H1 (cell line): ENCODE measurements at regions not wholly inside any gene's neighbourhood (a gene's known extent, or its start where the extent isn't known, plus 50 kb on each side); places are given as distances from the start of the nearest gene placed in this dataset.

Experiments used
- CTCF ChIA-PET: fragments of 300-600 bp; sonication (Branson Sonifier 250); formaldehyde crosslinking; loops from one replicate; lab custom pipeline; 2021; ENCODE audit not compliant: partially characterized antibody; lab: Charles Lee
- POLR2A ChIA-PET: fragments of 300-600 bp; sonication (Branson Sonifier 250); formaldehyde crosslinking; loops from one replicate; lab custom pipeline; 2021; ENCODE audit warnings: inconsistent platforms; ENCODE audit not compliant: partially characterized antibody; lab: Charles Lee
- DNase-seq, 2 experiments: peaks; one replicate each; pipeline versions ENCODE4 v3.0.0 to v3.0.0-alpha.2; 2010 to 2022; ENCODE audit warnings: low spot score in 2 of 2, low read depth in 1 of 2, mixed read lengths in 1 of 2
- FAIRE-seq: peaks from 2 replicates; lab custom pipeline; 2011; peaks lifted over from hg19 to GRCh38; lab: Jason Lieb, UNC
- H2AFZ ChIP-seq: 2 replicates; pipeline ENCODE4 v1.8.1; 2012; ENCODE audit warnings: low read length, inconsistent platforms
- H2AK5ac ChIP-seq: 2 replicates; pipeline ENCODE4 v1.6.1; 2013; ENCODE audit warnings: low read depth, low read length
- H2BK120ac ChIP-seq: replicated peaks from 2 replicates; pipeline ENCODE3; 2013; ENCODE audit warnings: low read depth, low read length, inconsistent platforms
- H2BK12ac ChIP-seq: 2 replicates; pipeline ENCODE4 v1.6.1; 2013; ENCODE audit warnings: low read depth, low read length
- H2BK15ac ChIP-seq: 2 replicates; pipeline ENCODE4 v1.6.1; 2013; ENCODE audit warnings: low read length
- H2BK20ac ChIP-seq: 2 replicates; pipeline ENCODE4 v1.6.1; 2013; ENCODE audit warnings: low read length
- H2BK5ac ChIP-seq: 2 replicates; pipeline ENCODE4 v1.6.1; 2013; ENCODE audit warnings: low read depth, low read length
- H3K14ac ChIP-seq: 2 replicates; pipeline ENCODE4 v1.6.1; 2013; ENCODE audit warnings: inconsistent platforms; ENCODE audit not compliant: insufficient read length
- H3K18ac ChIP-seq: 2 replicates; pipeline ENCODE4 v1.6.1; 2013; ENCODE audit warnings: low read length; ENCODE audit errors: extremely low read depth
- H3K23ac ChIP-seq: 2 replicates; pipeline ENCODE4 v1.6.1; 2013; ENCODE audit warnings: inconsistent platforms; ENCODE audit not compliant: insufficient read length
- H3K23me2 ChIP-seq: 2 replicates; pipeline ENCODE4 v1.6.1; 2013; ENCODE audit warnings: low read depth, low read length
- H3K27ac ChIP-seq: 2 replicates; pipeline ENCODE4 v1.6.1; 2011; ENCODE audit warnings: low read depth, low read length, inconsistent platforms
- H3K27me3 ChIP-seq, 4 experiments: replicated peaks in 1 of 4; 1 replicate in 1 of 4; 2 replicates in 3 of 4; pipeline versions ENCODE4 v1.6.1 to v1.8.1; 2011 to 2013; ENCODE audit warnings: low read length in 3 of 4, mild to moderate bottlenecking in 3 of 4, inconsistent platforms in 2 of 4, mixed read lengths in 2 of 4, moderate library complexity in 1 of 4; ENCODE audit not compliant: control insufficient read depth in 3 of 4, insufficient read depth in 3 of 4; ENCODE audit errors: extremely low read depth in 1 of 4
- H3K36me3 ChIP-seq, 4 experiments: 2 replicates each; pipeline versions ENCODE4 v1.6.1 to v1.8.1; 2011 to 2013; ENCODE audit warnings: mild to moderate bottlenecking in 4 of 4, low read length in 3 of 4, moderate library complexity in 2 of 4, control low read depth in 1 of 4, inconsistent platforms in 1 of 4; ENCODE audit not compliant: insufficient read depth in 4 of 4, control insufficient read depth in 2 of 4
- H3K4ac ChIP-seq: replicated peaks from 2 replicates; pipeline ENCODE3; 2013; ENCODE audit warnings: low read length, low read depth, mixed read lengths, inconsistent platforms; ENCODE audit not compliant: insufficient read length
- H3K4me1 ChIP-seq, 4 experiments: replicated peaks in 1 of 4; 1 replicate in 1 of 4; 2 replicates in 3 of 4; pipeline versions ENCODE4 v1.6.1 to v1.8.1; 2011 to 2013; ENCODE audit warnings: low read length in 3 of 4, inconsistent platforms in 2 of 4, mixed read lengths in 1 of 4; ENCODE audit not compliant: insufficient read depth in 4 of 4, control insufficient read depth in 3 of 4
- H3K4me2 ChIP-seq, 2 experiments: 2 replicates each; pipeline versions ENCODE4 v1.6.1 to v1.8.1; 2011 to 2013; ENCODE audit warnings: low read depth in 2 of 2, low read length in 2 of 2, control low read depth in 1 of 2, inconsistent platforms in 1 of 2, mild to moderate bottlenecking in 1 of 2; ENCODE audit not compliant: insufficient read depth in 1 of 2
- H3K4me3 ChIP-seq, 4 experiments: fragments of 200-600, 300-600 bp in 1 of 4; sonication (generic), shearing (Covaris generic), sonication (Bioruptor Twin) in 1 of 4; 2 replicates each; pipeline versions ENCODE4 v1.5.1 to v1.8.1; 2011 to 2016; ENCODE audit warnings: low read length in 4 of 4, low read depth in 3 of 4, control low read depth in 2 of 4, inconsistent platforms in 2 of 4, mild to moderate bottlenecking in 2 of 4, mixed read lengths in 1 of 4, moderate library complexity in 1 of 4; ENCODE audit not compliant: insufficient read depth in 2 of 4; ENCODE audit errors: extremely low read depth in 1 of 4
- H3K56ac ChIP-seq: replicated peaks from 2 replicates; pipeline ENCODE3; 2013; ENCODE audit warnings: low read depth, mild to moderate bottlenecking, mixed read lengths, low read length, inconsistent platforms; ENCODE audit not compliant: insufficient read length
- H3K79me1 ChIP-seq: 2 replicates; pipeline ENCODE4 v1.6.1; 2013; ENCODE audit warnings: low read depth, low read length, control low read depth
- H3K79me2 ChIP-seq, 2 experiments: 2 replicates each; pipeline versions ENCODE4 v1.6.1 to v1.8.1; 2012 to 2013; ENCODE audit warnings: low read length in 2 of 2, mild to moderate bottlenecking in 2 of 2, inconsistent platforms in 1 of 2; ENCODE audit not compliant: insufficient read depth in 2 of 2, control insufficient read depth in 1 of 2
- H3K9ac ChIP-seq, 4 experiments: replicated peaks in 1 of 4; 1 replicate in 1 of 4; 2 replicates in 3 of 4; pipeline versions ENCODE4 v1.6.1 to v1.8.1; 2011 to 2013; ENCODE audit warnings: low read depth in 3 of 4, low read length in 3 of 4, control low read depth in 2 of 4, mild to moderate bottlenecking in 2 of 4, moderate library complexity in 2 of 4, inconsistent platforms in 1 of 4; ENCODE audit errors: extremely low read depth in 1 of 4
- H3K9me3 ChIP-seq, 2 experiments: 2 replicates each; pipeline versions ENCODE4 v1.6.1 to v1.8.1; 2012 to 2013; ENCODE audit warnings: mild to moderate bottlenecking in 2 of 2, moderate library complexity in 2 of 2, control low read depth in 1 of 2, inconsistent platforms in 1 of 2, low read depth in 1 of 2, low read length in 1 of 2, mixed read lengths in 1 of 2; ENCODE audit not compliant: insufficient read depth in 2 of 2
- H4K20me1 ChIP-seq, 2 experiments: replicated peaks in 1 of 2; 2 replicates each; pipeline versions ENCODE3 to v1.8.1; 2011 to 2013; ENCODE audit warnings: inconsistent platforms in 2 of 2, low read length in 2 of 2, mild to moderate bottlenecking in 1 of 2; ENCODE audit not compliant: insufficient read depth in 2 of 2, control insufficient read depth in 1 of 2
- H4K5ac ChIP-seq: 2 replicates; pipeline ENCODE4 v1.6.1; 2013; ENCODE audit warnings: low read length, low read depth, mixed read lengths, inconsistent platforms; ENCODE audit not compliant: insufficient read length
- H4K8ac ChIP-seq: 2 replicates; pipeline ENCODE4 v1.8.0; 2013; ENCODE audit warnings: mild to moderate bottlenecking, moderate library complexity, low read length, inconsistent platforms; ENCODE audit not compliant: insufficient read depth; ENCODE audit errors: extremely low read depth
- H4K91ac ChIP-seq: replicated peaks from 2 replicates; pipeline ENCODE3; 2013; ENCODE audit warnings: low read length, mixed read lengths, inconsistent platforms; ENCODE audit not compliant: insufficient read length
- EP300 ChIP-seq, 2 experiments: IDR thresholded peaks; 1 replicate in 1 of 2; 2 replicates in 1 of 2; pipeline ENCODE4 v1.6.1; 2011 to 2012; ENCODE audit warnings: low read depth in 2 of 2, low read length in 2 of 2, mild to moderate bottlenecking in 2 of 2, borderline replicate concordance in 1 of 2, inconsistent platforms in 1 of 2, moderate library complexity in 1 of 2
- GABPA ChIP-seq: IDR thresholded peaks from 2 replicates; pipeline ENCODE4 v1.6.1; 2011; ENCODE audit warnings: mild to moderate bottlenecking, low read length, moderate library complexity, borderline replicate concordance; ENCODE audit not compliant: insufficient read depth
- JUND ChIP-seq: IDR thresholded peaks from 2 replicates; pipeline ENCODE4 v1.6.1; 2011; ENCODE audit warnings: mild to moderate bottlenecking, improper control_type of control experiment, low read length
- KDM1A ChIP-seq: fragments of 200-600, 300-600 bp; sonication (generic); IDR thresholded peaks from 2 replicates; pipeline ENCODE4 v1.7.1; 2016; ENCODE audit warnings: mild to moderate bottlenecking, low read length, borderline replicate concordance
- KDM5A ChIP-seq: fragments of 200-600 bp; IDR thresholded peaks from 2 replicates; pipeline ENCODE4 v1.7.1; 2012; ENCODE audit warnings: mild to moderate bottlenecking, low read length, inconsistent platforms, mixed read lengths
- NRF1 ChIP-seq: IDR thresholded peaks from 2 replicates; pipeline ENCODE4 v1.6.1; 2011; ENCODE audit warnings: mild to moderate bottlenecking, low read depth, low read length, improper control_type of control experiment
- PHF8 ChIP-seq: fragments of 200-600 bp; sonication (generic); conservative IDR thresholded peaks from 2 replicates; pipeline ENCODE4 v1.7.1; 2012; ENCODE audit warnings: low read depth, mild to moderate bottlenecking, inconsistent platforms, low read length, moderate library complexity
- SAP30 ChIP-seq: fragments of 300-600 bp; sonication (generic); IDR thresholded peaks from 2 replicates; pipeline ENCODE4 v1.7.1; 2012; ENCODE audit warnings: low read length, moderate library complexity, mild to moderate bottlenecking, inconsistent platforms; ENCODE audit not compliant: insufficient read depth, insufficient replicate concordance
- SIRT6 ChIP-seq: IDR thresholded peaks from one replicate; pipeline ENCODE4 v1.7.1; 2012; ENCODE audit warnings: low read length, inconsistent platforms
- TBP ChIP-seq: IDR thresholded peaks from 2 replicates; pipeline ENCODE4 v1.6.1; 2011; ENCODE audit warnings: low read depth, low read length, improper control_type of control experiment
- TCF12 ChIP-seq: IDR thresholded peaks from 2 replicates; pipeline ENCODE4 v1.6.1; 2011; ENCODE audit warnings: low read depth, mild to moderate bottlenecking, low read length
- TEAD4 ChIP-seq: IDR thresholded peaks from 2 replicates; pipeline ENCODE4 v1.6.1; 2012; ENCODE audit warnings: low read depth, low read length, inconsistent platforms, mixed read lengths

- H3K79me2 ChIP-seq = no peaks in the 10 kb centered on the region
- no peak overlapping the region for H3K4me2 ChIP-seq
- POLR2A ChIA-PET = no interaction called here
- no peak overlapping the region for H4K5ac ChIP-seq
- H2BK12ac ChIP-seq = no peak overlapping the region
- peak overlapping the region; percentile 51; the same call in 1 of the 2 replicates for H4K8ac ChIP-seq
- H3K23me2 ChIP-seq = no peaks in the 10 kb centered on the region
- TF ChIP-seq TEAD4 (no peak), PHF8 (no peak), GABPA (no peak), KDM5A (no peak), SAP30 (no peak), SIRT6 (no peak), JUND (no peak), EP300 (IDR thresholded peaks at IDR 0.05; ENCODE audit: borderline replicate concordance in 1 of 2, low read depth in 2 of 2, low read length in 2 of 2) (no peak), KDM1A (no peak), TCF12 (no peak), TBP (no peak), NRF1 (no peak)
- no peak overlapping the region for H3K4ac ChIP-seq
- H4K91ac ChIP-seq = no peak overlapping the region
- no peak for DNase-seq
- H3K23ac ChIP-seq = no peak overlapping the region
- no peaks in the 10 kb centered on the region for H3K36me3 ChIP-seq
- peaks cover 0 to 1% (median 0%) of the 10 kb centered on the region in 4 experiments; a peak in 1 of 7 replicates for H3K27me3 ChIP-seq
- no peak overlapping the region for H2BK5ac ChIP-seq
- CTCF ChIA-PET = interaction anchor here (0.9 to 1.9 kb wide), 3 partner anchors 10 to 68 kb away, joined by 3 to 9 read pairs (median 5); no protein-coding TSS in a partner anchor
- H3K4me1 ChIP-seq = no peaks in the 10 kb centered on the region
- H2BK120ac ChIP-seq = no peak overlapping the region
- no peak overlapping the region for H2AFZ ChIP-seq
- FAIRE-seq = no peak
- no peaks in the 10 kb centered on the region for H3K9me3 ChIP-seq
- H3K79me1 ChIP-seq = no peaks in the 10 kb centered on the region; the same call in 1 of the 2 replicates
- no peak overlapping the region for H2AK5ac ChIP-seq
- no peak overlapping the region for H3K56ac ChIP-seq
- H3K9ac ChIP-seq = no peak overlapping the region
- no peak overlapping the region for H3K18ac ChIP-seq
- no peak overlapping the region for H3K27ac ChIP-seq
- H3K4me3 ChIP-seq = no peak overlapping the region
- no peak overlapping the region for H2BK20ac ChIP-seq
- H3K14ac ChIP-seq = no peak overlapping the region
- no peaks in the 10 kb centered on the region for H4K20me1 ChIP-seq
- no peak overlapping the region for H2BK15ac ChIP-seq
These were observed 64.2 kb upstream of the CSRP2 start for GRCh38 chr12:76943008-76943407.
